Endothelial cell of umbilical vein (primary cell): ENCODE measurements at regions not wholly inside any gene's neighbourhood (a gene's known extent, or its start where the extent isn't known, plus 50 kb on each side); places are given as distances from the start of the nearest gene placed in this dataset.

Experiments
- BruUV-seq: library from RNA; stranded (reverse); fragments of 400-500 nt; replicated peaks from 2 replicates; lab custom pipeline; 2021; lab: Mats Ljungman, UMichigan
- CTCF ChIA-PET: fragments of 300-600, 350-600 bp; sonication (Branson Sonifier 250); formaldehyde crosslinking; loops from one replicate; lab custom pipeline; 2021; ENCODE audit warnings: antibody characterized with exemption, inconsistent platforms; lab: Charles Lee
- POLR2A ChIA-PET: fragments of 300-600, 350-600 bp; sonication (Branson Sonifier 250); formaldehyde crosslinking; loops from one replicate; lab custom pipeline; 2021; ENCODE audit warnings: antibody characterized with exemption, inconsistent platforms; lab: Charles Lee
- DNase-seq: peaks from one replicate; pipeline ENCODE4 v3.0.0-alpha.2; 2011; ENCODE audit warnings: low read depth, low spot score
- FAIRE-seq: peaks from 2 replicates; lab custom pipeline; 2011; peaks lifted over from hg19 to GRCh38; lab: Jason Lieb, UNC
- H2AFZ ChIP-seq: 2 replicates; pipeline ENCODE4 v1.6.0; 2012; ENCODE audit warnings: low read depth, low read length, control low read depth, inconsistent platforms
- H3K27ac ChIP-seq: 2 replicates; pipeline ENCODE4 v1.5.1; 2011; ENCODE audit warnings: low read depth, mild to moderate bottlenecking, control low read depth, low read length, moderate library complexity; ENCODE audit not compliant: insufficient read depth
- H3K27me3 ChIP-seq, 2 experiments: 2 replicates each; pipeline versions ENCODE4 v1.6.0 to v1.6.1; 2011; ENCODE audit warnings: low read length in 2 of 2, mixed read lengths in 1 of 2; ENCODE audit not compliant: control insufficient read depth in 2 of 2, insufficient read depth in 2 of 2
- H3K36me3 ChIP-seq, 2 experiments: 2 replicates in 1 of 2; 3 replicates in 1 of 2; pipeline ENCODE4 v1.5.1; 2011; ENCODE audit warnings: low read length in 2 of 2, mild to moderate bottlenecking in 1 of 2, moderate library complexity in 1 of 2; ENCODE audit not compliant: control insufficient read depth in 2 of 2, insufficient read depth in 2 of 2; ENCODE audit errors: extremely low read depth in 1 of 2
- H3K4me1 ChIP-seq: 3 replicates; pipeline ENCODE4 v1.5.1; 2011; ENCODE audit warnings: mild to moderate bottlenecking, low read length; ENCODE audit not compliant: control insufficient read depth, insufficient read depth; ENCODE audit errors: extremely low read depth
- H3K4me2 ChIP-seq: 2 replicates; pipeline ENCODE4 v1.6.1; 2011; ENCODE audit warnings: low read length, control low read depth, mixed read lengths; ENCODE audit not compliant: insufficient read depth
- H3K4me3 ChIP-seq, 3 experiments: fragments of 200-600 bp in 1 of 3; sonication (generic), shearing (Covaris generic) in 1 of 3; replicated peaks in 1 of 3; 2 replicates each; pipeline ENCODE4 v1.5.1; 2011 to 2016; ENCODE audit warnings: control low read depth in 3 of 3, low read length in 3 of 3, mild to moderate bottlenecking in 2 of 3, inconsistent platforms in 1 of 3, low read depth in 1 of 3, moderate library complexity in 1 of 3; ENCODE audit not compliant: insufficient read depth in 1 of 3
- H3K79me2 ChIP-seq: 2 replicates; pipeline ENCODE4 v1.6.0; 2012; ENCODE audit warnings: low read length, inconsistent platforms; ENCODE audit not compliant: control insufficient read depth, insufficient read depth
- H3K9ac ChIP-seq: replicated peaks from 2 replicates; pipeline ENCODE3; 2011; ENCODE audit warnings: low read length, control low read depth; ENCODE audit not compliant: insufficient read depth; ENCODE audit errors: extremely low read depth
- H3K9me1 ChIP-seq: replicated peaks from 3 replicates; pipeline ENCODE4 v1.6.0; 2011; ENCODE audit warnings: mild to moderate bottlenecking, low read length; ENCODE audit not compliant: control insufficient read depth, insufficient read depth; ENCODE audit errors: extremely low read depth
- H3K9me3 ChIP-seq: replicated peaks from 2 replicates; pipeline ENCODE4 v1.5.1; 2012; ENCODE audit warnings: low read length, inconsistent platforms; ENCODE audit not compliant: control insufficient read depth, insufficient read depth
- H4K20me1 ChIP-seq: replicated peaks from 2 replicates; pipeline ENCODE3; 2011; ENCODE audit warnings: mild to moderate bottlenecking, low read length; ENCODE audit not compliant: control insufficient read depth, insufficient read depth; ENCODE audit errors: extremely low read depth
- EZH2 ChIP-seq: IDR thresholded peaks from 2 replicates; pipeline ENCODE4 v1.6.1; 2012; ENCODE audit warnings: borderline replicate concordance, low read depth, mild to moderate bottlenecking, moderate library complexity, low read length, inconsistent platforms; ENCODE audit not compliant: severe bottlenecking
- FOS ChIP-seq: IDR thresholded peaks from 2 replicates; pipeline ENCODE4 v1.6.1; 2011; ENCODE audit warnings: mild to moderate bottlenecking, low read length, moderate library complexity, borderline replicate concordance; ENCODE audit not compliant: insufficient read depth
- GATA2 ChIP-seq: IDR thresholded peaks from 2 replicates; pipeline ENCODE4 v1.7.0; 2011; ENCODE audit warnings: low read depth, mild to moderate bottlenecking, moderate library complexity, mixed read lengths, low read length; ENCODE audit not compliant: insufficient read length, insufficient read depth
- JUN ChIP-seq: IDR thresholded peaks from 2 replicates; pipeline ENCODE4 v1.6.1; 2011; ENCODE audit warnings: borderline replicate concordance, low read depth; ENCODE audit not compliant: insufficient read length, insufficient read depth
- MYC ChIP-seq: IDR thresholded peaks from one replicate; pipeline ENCODE4 v1.6.1; 2011; ENCODE audit warnings: mild to moderate bottlenecking, low read depth, low read length
- POLR2A ChIP-seq: IDR thresholded peaks from 2 replicates; pipeline ENCODE4 v1.6.1; 2012; ENCODE audit warnings: low read depth, mild to moderate bottlenecking, control low read depth, low read length
- POLR2AphosphoS5 ChIP-seq: IDR thresholded peaks from 2 replicates; pipeline ENCODE4 v1.6.1; 2012; ENCODE audit warnings: low read depth, mild to moderate bottlenecking, control low read depth, low read length, moderate library complexity; ENCODE audit not compliant: insufficient read depth
- dilution Hi-C: fragments of 300-500 bp; cut with MboI; formaldehyde crosslinking; loops from one replicate; pipeline ENCODE4 v1.15.0; 2019; ENCODE audit warnings: low sequenced_read_pairs; ENCODE audit not compliant: extremely low pct_ligation_motif_present
- intact Hi-C: fragments of 100-400 bp; cut with micrococcal nuclease; formaldehyde crosslinking; loops from one replicate; pipeline ENCODE4 v1.10.0; 2022
- TF ChIP-seq, protein P1 (sequence below): IDR thresholded peaks from 2 replicates; pipeline ENCODE4 v1.6.1; 2011; ENCODE audit not compliant: insufficient read depth, insufficient read length
- TF ChIP-seq, protein P2 (sequence below), 2 donors: IDR thresholded peaks; 1 replicate in 1 of 2; 2 replicates in 1 of 2; pipeline ENCODE4 v1.5.1; 2011; ENCODE audit warnings: low read length in 2 of 2, mild to moderate bottlenecking in 2 of 2, moderate library complexity in 2 of 2, control low read depth in 1 of 2, inconsistent platforms in 1 of 2, low read depth in 1 of 2; ENCODE audit not compliant: insufficient read depth in 1 of 2; ENCODE audit errors: extremely low read depth in 1 of 2

- no peak overlapping the region for H2AFZ ChIP-seq
- no peaks in the 10 kb centered on the region for H4K20me1 ChIP-seq
- H3K4me3 ChIP-seq, result no peak overlapping the region
- no peaks in the 10 kb centered on the region for H3K36me3 ChIP-seq
- ChIA-PET CTCF (no interaction called here), POLR2A (no interaction called here)
- H3K9ac ChIP-seq, result no peak overlapping the region
- no peaks in the 10 kb centered on the region for H3K9me1 ChIP-seq
- dilution Hi-C loops (no loop called here), intact Hi-C loops (no loop called here)
- FAIRE-seq (no peak), DNase-seq (no peak)
- BruUV-seq, result no TSS peak
- no peaks in the 10 kb centered on the region for H3K9me3 ChIP-seq
- no peaks in the 10 kb centered on the region for H3K27me3 ChIP-seq
- TF ChIP-seq EZH2 (no peak), JUN (no peak), POLR2AphosphoS5 (no peak), FOS (no peak)
- TF ChIP-seq, protein P1, sequence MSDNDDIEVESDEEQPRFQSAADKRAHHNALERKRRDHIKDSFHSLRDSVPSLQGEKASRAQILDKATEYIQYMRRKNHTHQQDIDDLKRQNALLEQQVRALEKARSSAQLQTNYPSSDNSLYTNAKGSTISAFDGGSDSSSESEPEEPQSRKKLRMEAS, result no peak
- no peak overlapping the region for H3K4me2 ChIP-seq
- no peak overlapping the region for H3K27ac ChIP-seq
- no peaks in the 10 kb centered on the region for H3K79me2 ChIP-seq
- no peaks in the 10 kb centered on the region for H3K4me1 ChIP-seq
Observed at GRCh38 chr4:81573840-81574239, 102.1 kb upstream of the RASGEF1B start.

DNA sequence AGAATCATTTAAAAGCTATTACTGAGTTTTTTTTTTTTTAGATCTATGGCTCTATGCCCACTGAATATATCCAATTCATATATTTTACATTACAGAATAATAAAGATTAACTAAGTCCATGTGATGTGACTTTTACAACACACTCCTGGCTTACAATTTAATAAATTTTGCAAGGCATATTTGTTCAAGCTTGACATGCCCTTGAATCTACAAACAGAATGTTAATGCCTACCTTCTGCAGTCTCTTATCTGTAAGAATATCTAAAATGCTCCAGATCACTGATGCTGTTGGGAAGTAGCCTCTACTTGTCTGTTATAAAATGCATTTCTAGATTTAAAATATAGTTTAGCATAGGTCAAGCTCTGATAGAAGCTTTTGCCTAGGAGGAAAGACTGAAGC is 100.7 kb upstream of the RASGEF1B start:
- no peak overlapping the region for H3K9ac ChIP-seq
- ChIA-PET POLR2A (no interaction called here), CTCF (no interaction called here)
- H3K9me1 ChIP-seq, result no peaks in the 10 kb centered on the region
- no peak overlapping the region for H3K4me3 ChIP-seq
- no peak for FAIRE-seq
- TF ChIP-seq, protein P1, result no peak
- TF ChIP-seq, protein P2, sequence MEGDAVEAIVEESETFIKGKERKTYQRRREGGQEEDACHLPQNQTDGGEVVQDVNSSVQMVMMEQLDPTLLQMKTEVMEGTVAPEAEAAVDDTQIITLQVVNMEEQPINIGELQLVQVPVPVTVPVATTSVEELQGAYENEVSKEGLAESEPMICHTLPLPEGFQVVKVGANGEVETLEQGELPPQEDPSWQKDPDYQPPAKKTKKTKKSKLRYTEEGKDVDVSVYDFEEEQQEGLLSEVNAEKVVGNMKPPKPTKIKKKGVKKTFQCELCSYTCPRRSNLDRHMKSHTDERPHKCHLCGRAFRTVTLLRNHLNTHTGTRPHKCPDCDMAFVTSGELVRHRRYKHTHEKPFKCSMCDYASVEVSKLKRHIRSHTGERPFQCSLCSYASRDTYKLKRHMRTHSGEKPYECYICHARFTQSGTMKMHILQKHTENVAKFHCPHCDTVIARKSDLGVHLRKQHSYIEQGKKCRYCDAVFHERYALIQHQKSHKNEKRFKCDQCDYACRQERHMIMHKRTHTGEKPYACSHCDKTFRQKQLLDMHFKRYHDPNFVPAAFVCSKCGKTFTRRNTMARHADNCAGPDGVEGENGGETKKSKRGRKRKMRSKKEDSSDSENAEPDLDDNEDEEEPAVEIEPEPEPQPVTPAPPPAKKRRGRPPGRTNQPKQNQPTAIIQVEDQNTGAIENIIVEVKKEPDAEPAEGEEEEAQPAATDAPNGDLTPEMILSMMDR (IDR thresholded peaks at IDR 0.05; ENCODE audit: extremely low read depth in 1 of 2, insufficient read depth in 1 of 2, low read depth in 1 of 2, low read length in 2 of 2), result no peak
- TF ChIP-seq POLR2AphosphoS5, result no peak
- TF ChIP-seq FOS, result no peak
- no peak for TF ChIP-seq GATA2
- no peak for TF ChIP-seq POLR2A
- no peak for TF ChIP-seq MYC
- TF ChIP-seq EZH2, result no peak
- no peak for TF ChIP-seq JUN
- no peaks in the 10 kb centered on the region for H3K4me1 ChIP-seq
- no peak overlapping the region for H3K27ac ChIP-seq
- H3K9me3 ChIP-seq, result no peaks in the 10 kb centered on the region
- no peak for DNase-seq
- no peaks in the 10 kb centered on the region for H3K27me3 ChIP-seq
- no peak overlapping the region for H2AFZ ChIP-seq
- intact Hi-C loops, result no loop called here
- H3K79me2 ChIP-seq, result no peaks in the 10 kb centered on the region
- H3K4me2 ChIP-seq, result no peak overlapping the region
- no peaks in the 10 kb centered on the region for H4K20me1 ChIP-seq
- H3K36me3 ChIP-seq, result no peaks in the 10 kb centered on the region
- no TSS peak for BruUV-seq
- dilution Hi-C loops, result no loop called here
